Brain microvascular endothelial cell (primary cell): ENCODE measurements at regions not wholly inside any gene's neighbourhood (a gene's known extent, or its start where the extent isn't known, plus 50 kb on each side); places are given as distances from the start of the nearest gene placed in this dataset.

Experiments
- DNase-seq: peaks from one replicate; pipeline ENCODE4 v3.0.0-alpha.2; 2020
- H3K27ac ChIP-seq: fragments of 250-450 bp; sonication (Bioruptor Pico); 2 replicates; pipeline ENCODE4 v1.5.1; 2020; ENCODE audit warnings: mild to moderate bottlenecking, moderate library complexity
- H3K27me3 ChIP-seq: fragments of 250-450 bp; sonication (Bioruptor Pico); replicated peaks from 2 replicates; pipeline ENCODE4 v1.5.1; 2020; ENCODE audit warnings: mild to moderate bottlenecking
- H3K36me3 ChIP-seq: fragments of 250-450 bp; sonication (Bioruptor Pico); replicated peaks from 2 replicates; pipeline ENCODE4 v1.5.1; 2020; ENCODE audit warnings: mild to moderate bottlenecking
- H3K4me3 ChIP-seq: 2 replicates; pipeline ENCODE4 v1.5.1; 2011; ENCODE audit warnings: low read depth, mild to moderate bottlenecking, control low read depth, low read length, moderate library complexity
- in situ Hi-C: cut with HindIII; loops from 2 replicates; pipeline ENCODE4 v1.10.0; 2017; ENCODE audit warnings: low sequenced_read_pairs, low pct_ligation_motif_present
- TF ChIP-seq, protein P1 (sequence below): IDR thresholded peaks from 2 replicates; pipeline ENCODE4 v1.5.1; 2011; ENCODE audit warnings: low read depth, mild to moderate bottlenecking, moderate library complexity, low read length, control low read depth, inconsistent platforms; ENCODE audit errors: missing control alignments

- no peak for DNase-seq
- TF ChIP-seq, protein P1, sequence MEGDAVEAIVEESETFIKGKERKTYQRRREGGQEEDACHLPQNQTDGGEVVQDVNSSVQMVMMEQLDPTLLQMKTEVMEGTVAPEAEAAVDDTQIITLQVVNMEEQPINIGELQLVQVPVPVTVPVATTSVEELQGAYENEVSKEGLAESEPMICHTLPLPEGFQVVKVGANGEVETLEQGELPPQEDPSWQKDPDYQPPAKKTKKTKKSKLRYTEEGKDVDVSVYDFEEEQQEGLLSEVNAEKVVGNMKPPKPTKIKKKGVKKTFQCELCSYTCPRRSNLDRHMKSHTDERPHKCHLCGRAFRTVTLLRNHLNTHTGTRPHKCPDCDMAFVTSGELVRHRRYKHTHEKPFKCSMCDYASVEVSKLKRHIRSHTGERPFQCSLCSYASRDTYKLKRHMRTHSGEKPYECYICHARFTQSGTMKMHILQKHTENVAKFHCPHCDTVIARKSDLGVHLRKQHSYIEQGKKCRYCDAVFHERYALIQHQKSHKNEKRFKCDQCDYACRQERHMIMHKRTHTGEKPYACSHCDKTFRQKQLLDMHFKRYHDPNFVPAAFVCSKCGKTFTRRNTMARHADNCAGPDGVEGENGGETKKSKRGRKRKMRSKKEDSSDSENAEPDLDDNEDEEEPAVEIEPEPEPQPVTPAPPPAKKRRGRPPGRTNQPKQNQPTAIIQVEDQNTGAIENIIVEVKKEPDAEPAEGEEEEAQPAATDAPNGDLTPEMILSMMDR: no peak
- in situ Hi-C loops: no loop called here
Measured at GRCh38 chr1:38376577-38376976, 330.0 kb upstream of the POU3F1 start.

DNA sequence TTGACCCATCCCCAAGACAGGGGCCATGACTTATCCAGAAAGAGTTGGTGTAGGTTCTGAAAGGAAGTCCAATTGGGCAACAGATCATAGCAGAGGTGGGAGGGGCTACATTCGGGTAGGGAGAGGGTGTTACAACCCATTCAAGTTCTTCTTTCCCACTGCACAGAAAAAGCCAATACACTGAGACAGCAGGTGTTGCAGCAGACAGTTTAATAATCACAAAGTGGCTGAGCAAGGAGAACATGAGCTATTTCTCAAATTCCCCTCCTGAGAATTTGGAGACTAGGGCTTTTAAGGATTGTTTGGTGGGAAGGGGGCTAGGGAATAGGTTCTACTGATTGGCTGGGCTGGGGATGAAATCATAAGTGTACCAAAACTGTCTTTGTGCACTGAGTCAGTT is 328.4 kb upstream of the POU3F1 start:
- H3K4me3 ChIP-seq: no peak overlapping the region
- in situ Hi-C loops: no loop called here
- no peak overlapping the region for H3K27ac ChIP-seq
- H3K36me3 ChIP-seq: no peaks in the 10 kb centered on the region
- H3K27me3 ChIP-seq: no peaks in the 10 kb centered on the region
- TF ChIP-seq, protein P1: no peak
- DNase-seq: no peak

More at GRCh38 chr1:38376577-38376976, 330.0 kb upstream of the POU3F1 start:
- Histone ChIP-seq H3K4me3 (no peak overlapping the region), H3K27me3 (no peaks in the 10 kb centered on the region), H3K27ac (no peak overlapping the region), H3K36me3 (no peaks in the 10 kb centered on the region)

DNA sequence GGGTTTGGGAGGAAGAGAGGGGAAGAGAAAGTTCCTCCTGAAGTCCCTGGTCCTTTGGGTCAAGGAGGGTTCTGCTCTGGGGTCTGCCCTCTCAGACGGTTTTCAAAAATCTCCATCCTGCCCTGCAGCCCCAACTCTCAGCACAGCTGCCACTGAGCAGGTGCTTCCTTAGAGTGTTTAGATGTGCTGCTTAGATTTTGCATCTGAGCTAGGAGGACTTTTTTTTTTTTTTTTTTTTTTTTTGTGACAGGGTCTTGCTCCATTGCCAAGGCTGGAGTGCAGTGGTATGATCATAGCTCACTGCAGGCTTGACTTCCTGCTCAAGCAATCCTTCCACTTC is 324.9 kb upstream of the POU3F1 start:
- no peak overlapping the region for H3K27ac ChIP-seq
- in situ Hi-C loops: no loop called here
- no peaks in the 10 kb centered on the region for H3K27me3 ChIP-seq
- no peaks in the 10 kb centered on the region for H3K36me3 ChIP-seq
- TF ChIP-seq, protein P1: no peak
- no peak overlapping the region for H3K4me3 ChIP-seq
- no peak for DNase-seq

- H3K27me3 ChIP-seq: no peaks in the 10 kb centered on the region
- H3K36me3 ChIP-seq: no peaks in the 10 kb centered on the region
- DNase-seq: no peak
- in situ Hi-C loops: no loop called here
- H3K27ac ChIP-seq: no peak overlapping the region
- TF ChIP-seq, protein P1: no peak
- no peak overlapping the region for H3K4me3 ChIP-seq
Measured at GRCh38 chr1:38370716-38371504, 324.3 kb upstream of the POU3F1 start.

DNA sequence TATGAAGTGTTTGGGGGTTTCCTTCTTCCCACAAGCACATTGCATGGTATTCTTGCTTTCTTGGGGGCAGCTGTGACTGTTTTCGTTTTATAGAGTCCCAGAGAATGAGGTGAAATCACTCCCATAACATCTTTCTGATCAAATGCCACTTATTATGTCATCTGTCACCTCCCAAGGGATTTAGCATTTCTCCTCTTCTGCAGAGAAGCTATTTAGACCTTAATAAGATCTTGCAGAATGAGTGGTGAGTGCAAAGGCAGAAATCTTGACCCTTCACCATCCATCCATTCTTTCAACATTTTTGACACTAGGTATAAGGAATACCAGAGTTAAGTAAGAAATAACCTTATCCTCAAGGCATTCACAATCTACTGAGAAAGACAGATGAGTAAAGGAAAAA is 318.6 kb upstream of the POU3F1 start:
- in situ Hi-C loops: no loop called here
- TF ChIP-seq, protein P1: no peak
- Histone ChIP-seq H3K4me3 (no peak overlapping the region), H3K27ac (no peak overlapping the region), H3K36me3 (no peaks in the 10 kb centered on the region), H3K27me3 (no peaks in the 10 kb centered on the region)
- DNase-seq: no peak

- in situ Hi-C loops: no loop called here
Measured at GRCh38 chr1:38361566-38361965, 315.0 kb upstream of the POU3F1 start.

More at GRCh38 chr1:38361566-38361965, 315.0 kb upstream of the POU3F1 start:
- no peaks in the 10 kb centered on the region for H3K27me3 ChIP-seq
- no peak for DNase-seq
- no peak overlapping the region for H3K27ac ChIP-seq
- no peaks in the 10 kb centered on the region for H3K36me3 ChIP-seq
- TF ChIP-seq, protein P1: no peak
- H3K4me3 ChIP-seq: no peak overlapping the region
